Right hindlimb (tissue), 1 donor: ENCODE measurements at regions not wholly inside any gene's neighbourhood (a gene's known extent, or its start where the extent isn't known, plus 50 kb on each side); places are given as distances from the start of the nearest gene placed in this dataset.

Experiments used
- DNase-seq: peaks from one replicate; pipeline ENCODE4 v3.0.0-alpha.2; 2018

DNA sequence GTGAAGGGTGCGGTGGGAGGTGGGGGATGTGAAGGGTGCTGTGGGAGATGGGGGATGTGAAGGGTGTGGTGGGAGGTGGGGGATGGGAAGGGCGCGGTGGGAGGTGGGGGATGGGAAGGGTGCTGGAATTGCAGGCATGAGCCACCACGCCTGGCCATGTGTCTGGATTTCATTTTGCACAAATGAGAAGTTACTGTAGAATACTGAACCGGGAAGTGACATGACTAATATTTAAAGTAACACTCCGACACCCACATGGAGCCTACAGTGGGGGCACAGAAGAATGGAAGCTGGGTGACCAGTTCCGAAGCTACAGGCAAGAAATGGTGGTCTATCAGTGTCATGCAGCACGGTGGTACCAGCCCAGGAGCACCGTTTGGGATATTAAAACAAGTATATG, 69.9 kb upstream of the SPTLC1 start:
- DNase-seq: no peak

DNA sequence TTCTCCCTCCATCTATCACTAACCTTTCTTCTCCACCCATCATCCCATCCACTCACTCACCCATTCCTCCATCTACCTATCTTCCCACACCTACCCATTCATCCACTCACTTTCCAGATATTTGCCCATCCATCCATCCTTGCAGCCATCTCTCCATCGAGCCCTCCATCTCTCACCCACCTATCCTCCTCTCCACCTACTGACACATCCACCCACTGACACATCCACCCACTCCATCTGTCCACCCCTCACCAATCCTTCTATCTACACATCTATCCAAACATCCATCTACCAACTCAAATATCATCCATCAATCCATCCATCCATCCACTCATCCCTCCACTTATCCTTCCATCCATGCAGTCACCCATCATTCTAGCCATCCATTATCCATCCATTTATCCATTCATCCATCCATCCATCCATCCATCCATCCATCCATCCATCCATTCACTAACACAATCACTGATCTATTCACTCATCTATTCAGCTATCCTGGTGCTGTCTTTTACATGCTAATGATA, 68.9 kb upstream of the SPTLC1 start:
- DNase-seq: no peak

DNA sequence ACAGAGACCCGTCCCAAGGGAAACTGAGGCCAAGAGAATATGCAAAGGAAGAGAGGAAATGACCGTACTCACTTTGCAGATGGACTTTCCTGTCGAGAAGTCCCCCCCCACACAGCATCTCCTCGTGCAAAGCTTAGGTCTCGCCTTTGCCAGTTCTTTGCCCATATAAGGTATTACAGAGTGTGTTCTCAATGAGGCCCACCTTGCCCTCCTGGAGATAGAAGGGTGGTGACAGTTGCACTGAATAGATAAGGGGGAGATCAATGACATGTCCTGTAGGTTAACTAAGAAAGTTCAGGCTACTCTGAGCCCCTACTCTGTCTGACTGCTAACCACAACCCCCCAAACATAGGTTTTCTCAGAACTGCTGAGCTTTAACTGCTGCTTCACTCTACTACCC, 68.2 kb upstream of the SPTLC1 start:
- DNase-seq: no peak

DNA sequence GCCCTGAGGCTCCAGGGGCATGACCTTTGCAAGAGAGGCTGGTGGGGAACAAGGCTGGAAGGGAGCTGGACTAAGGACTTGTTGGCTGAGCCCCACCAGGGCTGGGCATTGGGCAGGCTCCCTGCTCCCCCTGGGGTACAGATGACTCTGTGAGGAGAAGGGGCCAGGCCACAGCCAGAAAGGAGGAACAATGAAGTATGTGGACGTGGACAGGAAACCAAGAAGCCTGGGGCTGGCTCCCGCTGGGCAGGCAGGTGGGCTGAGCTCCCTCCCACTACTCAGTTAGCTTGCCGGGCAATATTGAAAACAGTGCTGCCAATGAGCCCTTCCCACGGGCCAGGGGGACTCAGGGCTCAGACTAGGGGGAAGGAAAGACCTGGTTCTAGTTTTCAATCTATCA, 66.1 kb upstream of the SPTLC1 start:
- DNase-seq: no peak

DNA sequence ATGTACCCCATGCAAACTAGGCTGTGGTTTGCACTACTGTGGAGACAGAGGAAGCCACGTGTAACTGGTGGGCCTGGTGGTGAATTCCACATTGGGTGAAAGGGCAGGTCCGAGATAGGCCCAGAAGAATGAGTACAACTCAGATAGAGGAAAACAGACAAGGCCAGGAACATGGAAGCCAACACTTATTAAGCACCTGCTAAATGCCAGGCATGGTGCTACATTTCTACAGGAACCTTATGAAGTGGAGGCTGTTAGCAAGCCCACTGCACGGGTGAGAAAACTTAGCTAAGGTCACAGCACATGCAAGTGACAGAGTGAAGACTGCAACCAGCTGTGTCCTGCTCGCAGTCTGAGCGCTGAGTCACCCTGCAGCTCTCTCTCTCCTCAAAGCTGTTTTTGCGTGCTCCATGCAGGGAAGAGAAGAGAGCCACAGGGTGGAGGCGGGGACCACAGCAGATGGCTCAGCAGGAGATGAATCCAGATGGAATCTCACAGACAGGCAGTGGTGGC, 65.5 kb upstream of the SPTLC1 start:
- peak; percentile 61 for DNase-seq

DNA sequence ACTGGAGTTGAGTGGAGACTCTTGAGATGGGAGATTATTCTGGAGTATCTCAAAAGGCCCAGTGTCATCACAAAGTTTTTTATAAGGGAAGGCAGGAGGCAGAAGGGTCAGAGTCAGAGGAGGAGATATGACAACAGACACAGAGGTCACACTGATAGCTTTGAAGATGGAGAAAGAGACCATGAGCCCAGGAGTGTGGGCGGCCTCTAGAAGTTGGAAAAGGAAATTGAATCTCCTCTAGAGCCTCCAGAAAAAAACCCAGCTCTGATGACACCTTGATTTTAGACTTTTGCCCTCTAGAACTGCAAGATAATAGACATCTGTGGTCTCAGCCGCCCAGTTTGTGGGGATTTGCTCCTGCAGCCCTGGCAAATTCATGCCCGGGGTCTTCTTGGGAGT, 64.8 kb upstream of the SPTLC1 start:
- DNase-seq: no peak

DNA sequence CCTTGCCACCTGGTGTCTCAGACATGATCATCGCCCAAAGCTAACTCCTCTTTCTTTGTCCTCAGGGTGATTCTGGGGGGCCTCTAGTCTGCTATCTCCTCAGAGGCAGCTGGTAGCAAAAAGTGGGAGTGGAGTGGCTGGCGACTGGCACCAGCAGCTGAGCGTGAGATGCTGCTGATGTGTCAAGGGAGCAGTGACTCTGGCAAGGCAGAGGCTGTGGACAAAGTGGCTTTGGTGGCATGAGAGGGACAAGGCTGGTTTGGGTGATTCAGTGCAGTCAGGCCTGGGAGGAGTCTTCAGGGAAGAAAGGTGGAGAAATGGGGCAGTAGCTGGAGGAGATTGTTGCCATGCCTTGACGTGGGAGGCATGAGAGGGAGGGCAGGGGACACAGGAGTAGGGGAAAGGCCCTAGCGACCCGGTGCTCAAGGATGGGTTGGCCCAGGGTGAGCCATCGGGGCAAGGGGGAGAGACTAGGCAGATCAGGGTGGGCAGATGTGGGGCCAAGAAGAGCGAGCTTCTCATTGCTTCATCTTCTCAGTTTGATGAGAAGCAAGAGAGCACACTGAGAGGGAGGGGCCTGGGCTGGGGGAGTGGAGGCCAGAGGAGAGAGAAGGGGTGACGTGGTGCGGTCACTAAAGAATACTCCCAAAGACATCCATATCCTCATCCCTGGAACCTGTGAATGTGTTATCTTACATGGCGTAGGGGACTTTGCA, 64.2 kb upstream of the SPTLC1 start:
- DNase-seq: no peak

DNA sequence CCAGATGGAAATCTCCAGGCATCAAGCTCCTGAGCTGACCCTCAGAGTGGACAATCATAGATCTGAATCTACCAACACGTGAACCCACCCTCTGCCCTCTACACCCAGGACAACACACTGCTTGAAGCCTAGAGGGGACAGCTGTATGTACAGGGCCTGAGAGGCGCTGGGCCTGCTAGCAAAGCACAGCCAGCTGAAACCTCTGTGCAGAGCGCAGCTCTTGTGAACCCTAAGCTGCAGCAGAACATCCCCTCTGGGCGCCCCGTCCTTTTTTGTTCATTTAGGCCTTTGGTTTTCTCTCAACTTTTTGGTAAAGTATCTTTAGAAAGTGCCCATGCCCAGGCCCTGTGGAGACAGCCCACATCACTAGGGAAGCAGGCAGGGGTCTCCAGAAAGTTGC, 62.4 kb upstream of the SPTLC1 start:
- no peak for DNase-seq

DNA sequence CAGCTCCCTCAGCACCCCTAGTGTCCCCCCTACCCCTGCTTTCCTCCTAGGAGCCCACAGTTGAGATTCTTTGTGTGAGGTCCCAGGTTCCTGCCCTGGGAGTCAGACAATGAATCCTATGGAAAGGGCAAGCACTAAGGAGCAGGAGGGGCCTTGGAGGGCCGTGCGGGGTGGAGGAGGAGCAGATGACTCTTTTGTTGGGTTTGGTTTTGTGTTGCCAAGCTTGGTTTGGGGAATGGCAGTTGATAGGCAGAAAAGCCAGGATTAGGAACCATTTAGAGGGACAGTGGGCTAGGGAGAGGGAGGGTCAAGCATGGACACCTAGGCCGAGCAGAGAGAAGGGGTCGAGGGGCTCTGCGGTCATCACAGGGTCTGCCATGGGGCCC, 61.6 kb upstream of the SPTLC1 start:
- no peak for DNase-seq

DNA sequence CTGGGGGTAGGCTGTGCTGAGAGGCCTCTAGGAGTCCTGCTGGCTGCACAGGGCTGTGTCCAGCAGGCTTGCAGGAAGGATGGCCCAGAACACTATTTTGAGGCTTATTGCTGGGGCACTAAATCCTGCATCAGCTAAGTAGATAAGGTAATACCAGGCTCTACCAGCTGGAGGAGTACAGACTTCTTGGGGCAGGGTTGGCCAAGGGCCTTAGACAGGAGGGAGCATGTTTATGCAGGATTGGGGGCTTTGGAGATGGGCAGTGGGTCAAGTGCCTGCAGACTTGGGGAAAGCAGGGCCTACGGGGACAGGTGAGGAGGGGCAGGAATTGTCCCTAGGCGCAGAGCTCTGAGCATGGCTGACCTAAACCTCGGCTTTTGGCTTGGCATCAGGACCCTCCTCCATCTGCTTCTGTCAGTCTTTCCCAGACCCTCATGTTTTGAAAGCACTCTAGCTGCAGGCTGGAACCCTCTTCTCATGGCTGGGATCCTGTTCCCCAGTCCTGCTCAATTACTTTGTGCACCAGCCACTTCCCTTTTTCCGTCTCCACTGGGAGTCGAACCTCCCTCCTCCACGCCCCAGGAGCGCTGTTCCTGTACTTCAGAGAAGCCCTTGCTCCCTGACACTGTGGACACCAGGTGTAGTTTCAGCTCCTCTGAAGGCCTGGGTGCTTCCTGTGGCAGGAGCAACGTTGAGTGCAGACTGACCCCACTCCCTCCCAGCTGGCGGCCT, 61.0 kb upstream of the SPTLC1 start:
- no peak for DNase-seq

DNA sequence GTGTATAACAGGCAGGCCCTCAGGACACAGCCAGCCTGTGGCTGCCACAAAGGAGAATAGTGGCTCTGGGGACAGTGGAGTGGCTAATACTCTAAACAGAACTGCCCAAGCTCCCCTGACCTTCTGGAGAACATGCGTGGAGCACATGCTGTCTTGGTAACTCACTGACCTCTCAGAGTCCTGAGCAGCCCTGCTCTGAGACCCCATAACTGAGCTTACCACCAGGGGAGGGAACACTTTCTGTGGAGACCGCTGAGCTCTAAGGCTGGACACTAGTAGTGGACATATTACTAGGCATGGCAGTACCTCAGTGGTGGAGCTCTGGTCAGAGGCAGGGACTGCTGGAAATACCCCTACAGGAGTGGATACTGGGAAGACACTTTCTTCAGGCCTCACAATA, 60.2 kb upstream of the SPTLC1 start:
- DNase-seq: no peak

DNA sequence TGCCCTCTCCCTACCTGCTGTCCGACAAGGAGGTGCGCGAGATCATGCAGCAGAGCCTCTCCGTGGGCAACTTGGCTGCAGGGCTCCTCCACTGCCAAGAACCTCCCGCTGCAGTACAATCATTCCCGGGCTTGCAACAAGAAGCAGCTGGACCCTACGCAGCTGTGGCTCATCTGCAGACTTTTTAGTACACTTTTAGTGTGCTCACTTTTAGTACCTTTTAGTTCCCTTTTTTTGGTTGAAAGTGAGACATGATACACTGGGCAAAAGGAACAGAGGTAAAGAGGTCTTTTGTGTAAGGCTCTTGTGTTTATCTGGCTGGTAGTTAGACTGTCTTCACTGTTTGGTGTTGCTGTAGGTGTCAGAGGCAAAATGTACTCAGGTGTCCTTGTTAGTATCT, 58.1 kb upstream of the SPTLC1 start:
- DNase-seq: no peak

DNA sequence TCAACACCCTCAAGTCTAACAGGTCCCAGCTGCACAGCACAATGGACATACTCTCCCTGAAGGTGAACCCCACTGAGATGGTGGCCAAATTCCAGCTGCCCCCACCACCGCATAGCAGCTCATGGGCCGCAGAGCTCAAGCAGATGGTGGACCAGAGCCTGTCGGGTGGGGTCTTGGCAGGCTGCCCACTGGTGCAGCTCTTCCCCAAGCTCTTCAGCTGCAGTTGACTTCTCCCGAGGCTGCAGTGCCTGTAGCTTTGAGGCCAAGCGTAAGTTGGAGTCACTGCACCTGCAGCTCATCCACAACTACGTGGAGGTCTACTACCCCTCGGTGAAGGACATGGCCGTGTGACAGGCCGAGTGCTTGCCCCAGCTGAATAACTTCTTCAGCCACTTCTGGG, 56.6 kb upstream of the SPTLC1 start:
- no peak for DNase-seq

DNA sequence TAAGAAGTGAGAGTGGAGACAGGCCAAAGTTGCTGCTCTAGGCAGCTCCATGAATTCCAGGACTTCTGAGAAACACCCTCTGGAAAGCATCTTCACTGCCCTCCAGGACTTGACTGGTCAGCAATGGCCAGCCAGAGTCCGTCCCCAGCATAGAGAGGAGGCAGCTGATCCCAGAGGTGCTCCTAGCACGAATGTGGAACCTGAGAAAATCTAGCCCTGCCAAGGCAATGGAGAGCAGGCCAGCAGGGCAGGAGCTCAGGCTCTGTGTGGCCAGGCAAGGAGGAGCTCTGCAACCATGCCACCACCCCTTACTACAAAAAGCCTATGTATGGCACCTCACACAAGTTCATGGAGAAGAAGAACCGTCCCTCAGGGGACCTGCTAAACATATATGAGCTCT, 56.1 kb upstream of the SPTLC1 start:
- DNase-seq: no peak

DNA sequence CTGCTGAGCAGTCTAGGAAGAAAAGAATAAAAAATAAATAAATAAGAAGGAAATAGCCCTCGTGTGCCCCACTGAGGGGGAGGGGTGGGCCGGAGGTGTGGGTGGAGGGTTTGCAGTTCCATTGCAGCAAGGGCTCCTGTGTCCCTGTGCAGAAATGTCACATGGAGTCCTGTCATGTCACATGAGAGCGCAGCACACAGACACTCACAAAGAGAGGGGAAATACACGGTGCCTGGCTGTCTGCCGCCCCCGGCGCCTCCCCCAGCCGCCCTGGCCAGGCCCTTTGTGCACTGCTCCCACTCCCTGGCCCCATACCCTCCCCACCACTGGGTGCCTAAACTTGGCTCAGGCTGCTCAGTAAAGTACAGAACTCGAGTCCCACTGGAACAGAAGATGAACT, 55.6 kb upstream of the SPTLC1 start:
- DNase-seq: no peak

DNA sequence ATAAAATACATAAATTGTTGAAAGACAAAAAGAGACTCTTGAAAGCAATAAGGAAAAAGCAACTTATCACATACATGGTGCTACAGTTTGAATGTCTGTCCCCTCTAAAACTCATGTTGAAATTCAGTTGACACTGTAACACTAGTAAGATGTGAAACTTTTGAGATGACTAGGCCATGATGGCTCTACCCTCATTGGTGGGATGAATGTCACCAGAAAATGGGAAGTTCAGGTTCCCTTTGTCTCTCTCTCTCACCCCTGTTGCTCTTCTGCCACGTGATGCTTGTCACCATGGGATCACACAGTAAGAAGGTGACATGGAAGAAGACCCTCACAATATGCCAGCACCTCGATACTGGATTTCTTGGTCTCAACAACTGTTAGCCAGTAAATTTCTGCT, 50.3 kb upstream of the SPTLC1 start:
- no peak for DNase-seq
